Ureter (tissue), 1 donor: ENCODE measurements at regions not wholly inside any gene's neighbourhood (a gene's known extent, or its start where the extent isn't known, plus 50 kb on each side); places are given as distances from the start of the nearest gene placed in this dataset.

Source experiments
- DNase-seq: peaks from one replicate; pipeline ENCODE4 v3.0.0-alpha.2; 2020; ENCODE audit warnings: low spot score
- donor health status: DM: yes; HTN: yes; CAD: no.

GRCh38 chr13:106630162-106630561 is 62.2 kb upstream of the ARGLU1 start:
- no peak for DNase-seq

DNA sequence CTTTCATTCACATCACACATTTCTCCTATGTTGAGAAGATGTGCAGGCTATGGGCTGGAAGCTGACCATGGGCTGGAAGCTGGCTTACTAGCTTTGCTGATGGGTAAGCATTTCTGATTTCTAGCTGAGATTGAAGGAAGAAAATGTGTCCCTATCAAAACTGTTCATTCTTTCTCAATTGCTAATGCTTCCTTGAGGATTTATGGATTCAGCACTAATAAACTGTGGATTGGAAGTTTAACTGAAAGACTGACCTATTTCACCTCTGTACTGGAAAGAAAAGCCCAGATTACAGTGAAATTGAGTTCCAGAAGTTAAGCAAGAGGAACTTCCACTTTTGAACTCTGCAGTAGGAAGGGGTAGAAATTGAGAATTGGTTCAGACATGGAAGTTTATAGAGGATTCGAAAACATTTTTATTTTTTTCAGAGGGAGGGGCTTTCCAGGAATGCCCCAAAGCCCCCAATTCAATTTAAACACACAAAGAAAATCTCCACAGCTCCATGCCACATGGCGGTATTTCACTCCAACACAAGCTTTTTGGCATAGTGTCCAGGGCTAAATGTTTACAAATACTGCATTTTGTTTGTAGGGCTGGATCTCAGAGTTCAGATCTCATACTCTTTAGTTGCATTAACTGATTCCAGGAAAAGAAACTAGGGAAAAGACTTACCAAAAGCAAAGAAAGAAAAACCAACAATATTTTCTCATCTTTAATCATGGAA is 61.2 kb upstream of the ARGLU1 start:
- no peak for DNase-seq

DNA sequence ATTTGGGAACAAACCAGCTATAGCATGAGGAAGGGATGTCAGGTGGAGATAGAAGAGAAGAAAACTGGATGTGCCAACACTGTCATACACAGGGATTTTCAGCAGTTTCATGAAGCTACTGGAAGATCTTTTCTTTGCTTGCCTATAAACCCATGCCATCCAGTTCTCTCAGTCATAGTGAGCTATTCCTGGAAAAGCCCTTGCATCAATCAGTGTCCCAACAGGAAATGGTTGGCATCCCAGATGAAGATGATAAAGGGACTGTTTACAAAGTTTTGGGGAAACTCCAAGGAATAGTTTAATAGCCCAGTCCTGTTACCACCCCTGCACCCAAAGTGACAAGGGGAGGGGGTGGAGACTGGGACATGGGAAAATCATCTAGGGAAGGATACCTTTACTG is 58.5 kb upstream of the ARGLU1 start:
- no peak for DNase-seq

GRCh38 chr13:106625578-106625977 is 57.6 kb upstream of the ARGLU1 start:
- no peak for DNase-seq

GRCh38 chr13:106623799-106624460 is 56.0 kb upstream of the ARGLU1 start:
- DNase-seq = no peak

GRCh38 chr13:106621833-106622232 is 53.9 kb upstream of the ARGLU1 start:
- no peak for DNase-seq

GRCh38 chr13:106619688-106620555 is 52.0 kb upstream of the ARGLU1 start:
- no peak for DNase-seq
